GM13976 (cell line): ENCODE measurements at regions not wholly inside any gene's neighbourhood (a gene's known extent, or its start where the extent isn't known, plus 50 kb on each side); places are given as distances from the start of the nearest gene placed in this dataset.

ENCODE experiments used
- DNase-seq: peaks from one replicate; pipeline ENCODE4 v3.0.0; 2012; ENCODE audit warnings: low spot score
- in situ Hi-C: fragments of 300-500 bp; cut with MboI; formaldehyde crosslinking; loops from one replicate; pipeline ENCODE4 v1.12.0; 2022; ENCODE audit warnings: low sequenced_read_pairs, mixed read lengths, inconsistent platforms; ENCODE audit not compliant: unreplicated experiment
- TF ChIP-seq, protein P1 (sequence below): IDR thresholded peaks from 2 replicates; pipeline ENCODE4 v1.5.1; 2012; ENCODE audit warnings: borderline replicate concordance, mild to moderate bottlenecking; ENCODE audit not compliant: insufficient read depth; ENCODE audit errors: extremely low read depth, missing control alignments, control extremely low read depth

DNA sequence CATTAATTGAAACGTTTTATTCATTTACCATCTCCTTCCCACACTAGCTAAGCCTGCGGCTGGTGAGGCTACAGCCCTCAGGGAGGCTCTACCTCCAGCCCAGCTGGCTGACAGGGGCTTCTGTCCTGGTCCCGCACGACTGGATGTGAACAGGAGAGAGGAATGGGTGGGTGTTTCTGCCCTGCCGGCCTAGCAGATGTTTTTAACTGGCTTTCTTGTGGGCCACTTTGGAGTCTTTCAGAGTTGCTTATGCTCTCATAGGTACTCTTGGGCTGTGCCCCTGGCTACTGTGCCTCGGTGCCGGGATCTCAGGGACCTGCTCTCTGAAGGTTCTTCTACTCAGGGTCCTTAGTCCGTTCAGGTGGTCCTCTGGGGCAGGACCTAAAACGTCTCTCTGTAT is 184.3 kb upstream of the TWIST2 start:
- in situ Hi-C loops, result no loop called here
- TF ChIP-seq, protein P1, sequence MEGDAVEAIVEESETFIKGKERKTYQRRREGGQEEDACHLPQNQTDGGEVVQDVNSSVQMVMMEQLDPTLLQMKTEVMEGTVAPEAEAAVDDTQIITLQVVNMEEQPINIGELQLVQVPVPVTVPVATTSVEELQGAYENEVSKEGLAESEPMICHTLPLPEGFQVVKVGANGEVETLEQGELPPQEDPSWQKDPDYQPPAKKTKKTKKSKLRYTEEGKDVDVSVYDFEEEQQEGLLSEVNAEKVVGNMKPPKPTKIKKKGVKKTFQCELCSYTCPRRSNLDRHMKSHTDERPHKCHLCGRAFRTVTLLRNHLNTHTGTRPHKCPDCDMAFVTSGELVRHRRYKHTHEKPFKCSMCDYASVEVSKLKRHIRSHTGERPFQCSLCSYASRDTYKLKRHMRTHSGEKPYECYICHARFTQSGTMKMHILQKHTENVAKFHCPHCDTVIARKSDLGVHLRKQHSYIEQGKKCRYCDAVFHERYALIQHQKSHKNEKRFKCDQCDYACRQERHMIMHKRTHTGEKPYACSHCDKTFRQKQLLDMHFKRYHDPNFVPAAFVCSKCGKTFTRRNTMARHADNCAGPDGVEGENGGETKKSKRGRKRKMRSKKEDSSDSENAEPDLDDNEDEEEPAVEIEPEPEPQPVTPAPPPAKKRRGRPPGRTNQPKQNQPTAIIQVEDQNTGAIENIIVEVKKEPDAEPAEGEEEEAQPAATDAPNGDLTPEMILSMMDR, result no peak
- no peak for DNase-seq

DNA sequence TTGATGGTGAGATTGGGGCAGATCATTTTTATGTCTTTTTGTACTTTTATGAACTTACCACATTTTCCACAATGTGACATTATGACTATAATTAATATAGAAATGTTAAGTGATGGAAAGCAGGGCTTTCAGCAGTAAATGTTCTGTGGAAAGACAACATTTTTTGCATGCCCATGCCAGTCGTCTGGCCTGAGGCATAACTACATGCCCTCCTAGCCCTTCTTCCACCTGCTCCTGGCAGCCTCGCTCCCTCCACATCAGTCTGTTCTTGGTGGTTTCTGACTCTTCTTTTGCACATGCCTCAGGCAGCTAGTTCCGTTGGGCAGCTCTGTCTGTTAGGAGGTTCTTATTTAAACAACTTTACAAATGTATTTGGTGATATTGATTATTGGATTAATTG is 182.0 kb upstream of the TWIST2 start:
- in situ Hi-C loops, result no loop called here
- TF ChIP-seq, protein P1, result no peak
- no peak for DNase-seq

DNA sequence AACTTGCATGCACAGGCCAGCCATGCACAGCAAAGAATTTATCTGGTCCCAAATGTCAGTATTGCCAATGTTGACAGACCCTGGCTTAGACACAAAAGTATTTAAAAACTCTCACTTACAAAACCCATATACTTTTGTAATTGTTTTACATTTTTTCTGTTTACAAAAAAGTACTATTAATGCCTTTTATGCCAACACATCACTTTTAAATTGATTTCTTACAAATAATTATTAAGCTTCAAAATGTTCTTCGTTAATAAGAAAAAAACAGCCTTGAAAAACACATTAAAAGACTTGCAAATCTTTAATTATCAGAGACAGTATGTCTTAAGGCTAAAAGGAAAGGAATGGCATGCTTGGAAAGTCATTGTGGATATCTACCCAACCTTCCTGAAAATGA is 181.3 kb upstream of the TWIST2 start:
- TF ChIP-seq, protein P1, result no peak
- no peak for DNase-seq
- in situ Hi-C loops, result no loop called here

DNA sequence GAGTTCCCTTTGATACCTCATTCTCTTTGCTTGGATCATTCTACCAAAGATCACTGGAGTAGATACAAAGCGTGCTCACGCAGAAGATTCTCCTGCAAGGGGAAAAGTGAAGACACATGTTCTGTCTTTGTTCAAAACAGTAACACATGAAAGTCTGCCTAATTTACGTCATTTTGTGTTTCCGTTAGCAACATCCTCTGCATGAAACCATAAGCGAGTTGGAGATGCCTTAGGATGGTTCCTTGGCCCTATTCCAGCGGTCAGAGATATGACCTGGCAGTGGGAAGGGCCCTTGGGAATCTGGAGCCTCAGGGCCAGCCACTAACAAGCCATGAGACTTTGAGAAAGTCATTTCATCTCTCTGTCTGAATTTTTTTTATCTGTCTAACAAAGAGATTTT is 180.9 kb upstream of the TWIST2 start:
- no peak for DNase-seq
- TF ChIP-seq, protein P1, result no peak
- in situ Hi-C loops, result no loop called here

DNA sequence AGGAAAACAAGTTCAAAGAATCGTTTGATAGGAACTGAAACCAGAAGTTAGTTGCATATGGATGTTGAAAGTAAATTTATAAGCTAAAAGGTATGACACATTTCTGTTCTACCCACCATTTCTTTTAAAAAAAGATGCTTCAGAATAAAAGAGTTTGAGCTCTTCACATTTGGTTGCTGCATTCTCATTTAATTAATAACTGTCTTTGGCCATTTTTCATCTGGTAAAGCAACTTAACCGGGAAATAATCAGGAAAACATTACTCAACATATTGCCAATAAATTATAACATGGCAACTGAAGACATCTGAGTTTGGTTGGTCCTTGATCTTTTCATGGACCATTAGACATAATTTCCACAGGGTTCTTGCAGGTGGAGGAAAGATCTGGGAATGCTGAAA is 180.2 kb upstream of the TWIST2 start:
- TF ChIP-seq, protein P1, result no peak
- DNase-seq, result no peak
- in situ Hi-C loops, result no loop called here

DNA sequence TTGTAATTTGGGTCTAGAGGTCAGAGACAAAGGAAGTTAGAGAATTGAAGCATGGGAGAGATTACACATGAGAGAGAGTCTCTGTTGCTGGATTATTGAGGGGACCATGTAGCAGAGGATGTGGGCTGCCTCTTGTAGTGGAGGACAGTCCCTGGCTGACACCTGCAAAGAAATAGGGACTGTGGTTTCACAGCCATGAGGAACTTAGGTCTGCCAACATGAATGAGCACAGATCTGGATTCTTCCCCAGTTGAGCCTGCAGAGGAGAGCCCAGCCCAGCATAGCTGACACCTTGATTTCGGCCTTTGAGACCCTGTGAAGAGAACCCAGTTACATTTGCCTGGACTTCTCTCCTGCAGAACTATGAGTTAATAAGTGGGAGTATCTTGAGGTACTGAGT is 179.5 kb upstream of the TWIST2 start:
- TF ChIP-seq, protein P1, result no peak
- in situ Hi-C loops, result no loop called here
- DNase-seq, result no peak

DNA sequence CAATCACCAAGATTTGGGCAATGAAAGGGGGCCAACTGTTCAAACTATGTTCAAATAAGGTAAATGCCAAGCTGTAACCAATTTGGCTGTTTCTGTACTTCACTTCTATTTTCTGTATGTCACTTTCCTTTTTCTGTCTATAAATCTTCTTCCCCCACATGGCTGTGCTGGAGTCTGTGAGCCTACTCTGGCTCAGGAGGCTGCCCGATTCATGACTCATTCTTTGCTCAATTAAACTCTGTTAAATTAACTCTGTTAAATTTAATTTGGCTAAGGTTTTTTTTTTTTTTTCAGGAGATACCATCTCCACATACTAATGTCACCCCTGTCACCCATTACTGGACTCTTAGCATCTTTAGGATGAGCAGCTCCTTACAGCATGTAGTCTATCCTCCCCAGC is 178.8 kb upstream of the TWIST2 start:
- TF ChIP-seq, protein P1, result no peak
- in situ Hi-C loops, result no loop called here

More for the DNA sequence above, 178.8 kb upstream of the TWIST2 start:
- DNase-seq, result no peak
